ENCODE measurements at regions not wholly inside any gene's neighbourhood (a gene's known extent, or its start where the extent isn't known, plus 50 kb on each side); places are given as distances from the start of the nearest gene placed in this dataset.

DNA sequence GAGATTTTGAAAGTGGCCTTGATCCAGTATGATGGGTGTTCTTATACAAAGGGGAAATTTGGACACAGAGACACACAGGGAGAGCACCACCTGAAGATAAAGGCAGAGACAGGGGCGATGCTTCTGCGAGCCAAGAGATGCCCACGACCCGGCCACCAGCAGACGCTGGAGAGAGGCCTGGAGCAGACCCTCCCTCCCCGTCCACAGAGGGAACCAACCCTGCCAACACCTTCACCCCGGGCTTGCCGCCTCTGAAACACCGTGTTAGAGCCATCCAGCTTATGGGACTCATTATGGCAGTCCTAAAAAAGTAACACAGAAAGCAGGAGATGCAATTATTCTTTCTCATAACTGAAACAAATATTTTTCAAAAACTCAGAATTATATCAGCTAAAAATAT is 303.3 kb upstream of the SHH start:
- intact Hi-C loops (cut with micrococcal nuclease): no loop called here
- no peaks in the 10 kb centered on the region for H3K9me3 Mint-ChIP-seq (ENCODE audit: unreplicated experiment)
- no peaks in the 10 kb centered on the region for H3K36me3 Mint-ChIP-seq (ENCODE audit: insufficient read depth, unreplicated experiment)
- DNase-seq (ENCODE audit: unreplicated experiment): no peak
- TF ChIP-seq, protein P1, sequence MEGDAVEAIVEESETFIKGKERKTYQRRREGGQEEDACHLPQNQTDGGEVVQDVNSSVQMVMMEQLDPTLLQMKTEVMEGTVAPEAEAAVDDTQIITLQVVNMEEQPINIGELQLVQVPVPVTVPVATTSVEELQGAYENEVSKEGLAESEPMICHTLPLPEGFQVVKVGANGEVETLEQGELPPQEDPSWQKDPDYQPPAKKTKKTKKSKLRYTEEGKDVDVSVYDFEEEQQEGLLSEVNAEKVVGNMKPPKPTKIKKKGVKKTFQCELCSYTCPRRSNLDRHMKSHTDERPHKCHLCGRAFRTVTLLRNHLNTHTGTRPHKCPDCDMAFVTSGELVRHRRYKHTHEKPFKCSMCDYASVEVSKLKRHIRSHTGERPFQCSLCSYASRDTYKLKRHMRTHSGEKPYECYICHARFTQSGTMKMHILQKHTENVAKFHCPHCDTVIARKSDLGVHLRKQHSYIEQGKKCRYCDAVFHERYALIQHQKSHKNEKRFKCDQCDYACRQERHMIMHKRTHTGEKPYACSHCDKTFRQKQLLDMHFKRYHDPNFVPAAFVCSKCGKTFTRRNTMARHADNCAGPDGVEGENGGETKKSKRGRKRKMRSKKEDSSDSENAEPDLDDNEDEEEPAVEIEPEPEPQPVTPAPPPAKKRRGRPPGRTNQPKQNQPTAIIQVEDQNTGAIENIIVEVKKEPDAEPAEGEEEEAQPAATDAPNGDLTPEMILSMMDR (IDR thresholded peaks at IDR 0.05; ENCODE audit: unreplicated experiment): no peak
- ChIA-PET CTCF (no interaction called here), POLR2A (interaction anchor here (1.0 kb wide), 1 partner anchor 230 kb away, joined by 4 read pairs; no protein-coding TSS in a partner anchor)
- H3K27ac Mint-ChIP-seq (ENCODE audit: low read depth, unreplicated experiment): no peak overlapping the region
- no peak overlapping the region for H3K4me3 Mint-ChIP-seq (ENCODE audit: unreplicated experiment)
- H3K27me3 Mint-ChIP-seq (ENCODE audit: insufficient read depth, unreplicated experiment): peaks cover 17% of the 10 kb centered on the region
- BruUV-seq (replicated peaks): no TSS peak
- peaks cover 10% of the 10 kb centered on the region for H3K4me1 Mint-ChIP-seq (ENCODE audit: insufficient read depth, unreplicated experiment)

DNA sequence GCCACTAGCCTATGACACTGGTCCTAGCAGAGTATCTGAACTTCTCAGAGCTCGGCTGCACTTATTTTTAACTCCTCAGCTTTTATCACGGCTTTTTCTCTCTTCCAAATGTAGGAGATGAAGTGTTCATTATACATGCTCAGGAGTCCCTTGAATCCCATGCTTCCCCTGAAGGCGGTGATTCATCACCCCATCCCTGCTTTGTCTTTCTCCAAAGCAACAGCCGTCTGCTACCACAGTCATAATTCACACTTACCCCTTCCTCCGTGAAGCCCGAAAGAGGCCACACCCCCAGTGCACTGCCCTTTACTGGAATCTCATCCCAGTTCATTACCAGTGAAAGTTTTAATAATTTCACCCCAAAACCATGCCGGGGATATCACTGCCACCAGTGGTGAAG is 301.5 kb upstream of the SHH start:
- Mint-ChIP-seq H3K27me3 (ENCODE audit: insufficient read depth, unreplicated experiment) (peaks cover 13% of the 10 kb centered on the region), H3K27ac (ENCODE audit: low read depth, unreplicated experiment) (no peak overlapping the region), H3K4me1 (ENCODE audit: insufficient read depth, unreplicated experiment) (peaks cover 10% of the 10 kb centered on the region), H3K36me3 (ENCODE audit: insufficient read depth, unreplicated experiment) (no peaks in the 10 kb centered on the region), H3K4me3 (ENCODE audit: unreplicated experiment) (no peak overlapping the region), H3K9me3 (ENCODE audit: unreplicated experiment) (no peaks in the 10 kb centered on the region)
- no TSS peak for BruUV-seq (replicated peaks)
- intact Hi-C loops (cut with micrococcal nuclease): no loop called here
- peak; percentile 33 for DNase-seq (ENCODE audit: unreplicated experiment)
- TF ChIP-seq, protein P1 (IDR thresholded peaks at IDR 0.05; ENCODE audit: unreplicated experiment): no peak
- ChIA-PET POLR2A (no interaction called here), CTCF (interaction anchor here (0.6 to 0.8 kb wide), 2 partner anchors 49 to 358 kb away, joined by 3 read pairs; no protein-coding TSS in a partner anchor)

DNA sequence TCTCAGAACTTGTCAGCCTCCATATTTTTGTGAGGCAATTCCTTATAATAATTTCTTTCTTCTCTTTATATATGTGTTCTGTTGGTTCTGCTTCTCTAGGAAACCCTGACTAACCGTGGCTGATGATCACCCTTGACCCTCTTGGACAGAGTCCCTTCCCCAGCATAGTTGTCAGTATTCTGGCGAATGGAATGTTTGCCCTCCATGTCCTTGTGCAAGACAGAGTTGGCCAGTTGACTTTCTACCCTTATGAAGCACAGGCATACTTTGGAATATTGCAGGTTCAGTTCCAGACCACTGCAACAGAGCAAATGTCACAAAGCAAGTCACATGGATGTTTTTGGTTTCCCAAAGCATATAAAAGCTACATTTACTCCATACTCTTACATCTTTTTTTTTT is 297.7 kb upstream of the SHH start:
- intact Hi-C loops (cut with micrococcal nuclease): no loop called here
- no peaks in the 10 kb centered on the region for H3K36me3 Mint-ChIP-seq (ENCODE audit: insufficient read depth, unreplicated experiment)
- CTCF ChIA-PET: no interaction called here
- H3K4me3 Mint-ChIP-seq (ENCODE audit: unreplicated experiment): no peak overlapping the region
- no peaks in the 10 kb centered on the region for H3K9me3 Mint-ChIP-seq (ENCODE audit: unreplicated experiment)
- H3K4me1 Mint-ChIP-seq (ENCODE audit: insufficient read depth, unreplicated experiment): peaks cover 10% of the 10 kb centered on the region
- no peak overlapping the region for H3K27ac Mint-ChIP-seq (ENCODE audit: low read depth, unreplicated experiment)
- peaks cover 16% of the 10 kb centered on the region for H3K27me3 Mint-ChIP-seq (ENCODE audit: insufficient read depth, unreplicated experiment)
- BruUV-seq (replicated peaks): no TSS peak
- TF ChIP-seq, protein P1 (IDR thresholded peaks at IDR 0.05; ENCODE audit: unreplicated experiment): no peak
- POLR2A ChIA-PET: no interaction called here
- DNase-seq (ENCODE audit: unreplicated experiment): no peak

DNA sequence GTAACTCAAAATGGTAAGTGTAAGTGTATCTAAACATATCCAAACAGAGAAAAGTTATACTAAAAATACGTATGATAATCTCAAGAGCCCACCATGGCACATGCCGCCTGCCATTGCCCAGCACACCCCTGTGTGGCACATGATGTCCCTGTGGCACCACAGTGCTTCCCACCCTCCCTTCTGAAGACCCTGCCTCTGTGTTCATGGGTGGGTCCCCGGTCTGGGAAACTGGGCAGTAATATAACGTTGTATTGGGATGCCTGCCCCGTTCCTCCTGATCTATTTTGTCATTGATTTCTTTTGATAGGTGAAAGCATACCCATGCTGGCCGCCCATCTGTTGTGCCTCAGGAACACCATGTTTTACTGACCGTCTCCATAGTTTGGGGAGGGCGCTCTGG is 296.8 kb upstream of the SHH start:
- no peaks in the 10 kb centered on the region for H3K9me3 Mint-ChIP-seq (ENCODE audit: unreplicated experiment)
- BruUV-seq (replicated peaks): no TSS peak
- intact Hi-C loops (cut with micrococcal nuclease): no loop called here
- CTCF ChIA-PET: no interaction called here
- peaks cover 25% of the 10 kb centered on the region for H3K27me3 Mint-ChIP-seq (ENCODE audit: insufficient read depth, unreplicated experiment)
- TF ChIP-seq, protein P1 (IDR thresholded peaks at IDR 0.05; ENCODE audit: unreplicated experiment): no peak
- no peak overlapping the region for H3K4me3 Mint-ChIP-seq (ENCODE audit: unreplicated experiment)
- no peak for DNase-seq (ENCODE audit: unreplicated experiment)
- no peak overlapping the region for H3K27ac Mint-ChIP-seq (ENCODE audit: low read depth, unreplicated experiment)
- no peaks in the 10 kb centered on the region for H3K36me3 Mint-ChIP-seq (ENCODE audit: insufficient read depth, unreplicated experiment)
- POLR2A ChIA-PET: no interaction called here
- peaks cover 7% of the 10 kb centered on the region for H3K4me1 Mint-ChIP-seq (ENCODE audit: insufficient read depth, unreplicated experiment)

Data from MCF 10A (cell line).